NT2/D1 (cell line): ENCODE measurements at regions not wholly inside any gene's neighbourhood (a gene's known extent, or its start where the extent isn't known, plus 50 kb on each side); places are given as distances from the start of the nearest gene placed in this dataset.

Source experiments
- SUZ12 ChIP-seq: IDR thresholded peaks from 2 replicates; pipeline ENCODE4 v1.6.1; 2011; ENCODE audit not compliant: insufficient read length, insufficient read depth; ENCODE audit errors: extremely low read depth
- YY1 ChIP-seq: IDR thresholded peaks from 2 replicates; pipeline ENCODE4 v1.6.1; 2011; ENCODE audit not compliant: insufficient read length, insufficient read depth

- TF ChIP-seq YY1: no peak
- no peak for TF ChIP-seq SUZ12
Observed at GRCh38 chr11:115884800-115885534, 380.8 kb upstream of the CADM1 start.
